Kidney (tissue), 13 donors: ENCODE measurements at regions not wholly inside any gene's neighbourhood (a gene's known extent, or its start where the extent isn't known, plus 50 kb on each side); places are given as distances from the start of the nearest gene placed in this dataset.

Experiments used
- DNase-seq, 5 donors: peaks; one replicate each; pipeline ENCODE4 v3.0.0-alpha.2; 2013 to 2020
- FAIRE-seq: peaks from 2 replicates; lab custom pipeline; 2012; peaks lifted over from hg19 to GRCh38; lab: Jason Lieb, UNC
- H3K27ac ChIP-seq, 2 donors: one replicate each; pipeline ENCODE4 v1.7.0; 2013; ENCODE audit warnings: low read depth in 2 of 2, low read length in 2 of 2, inconsistent platforms in 1 of 2
- H3K27me3 ChIP-seq: one replicate; pipeline ENCODE4 v1.7.1; 2013; ENCODE audit warnings: low read length, inconsistent platforms; ENCODE audit not compliant: control insufficient read depth, insufficient read depth
- H3K36me3 ChIP-seq, 3 donors: one replicate each; pipeline versions ENCODE4 v1.7.0 to v1.7.1; 2013; ENCODE audit warnings: low read length in 3 of 3, control low read depth in 1 of 3, inconsistent platforms in 1 of 3; ENCODE audit not compliant: insufficient read depth in 3 of 3, control insufficient read depth in 2 of 3
- H3K4me1 ChIP-seq, 3 donors: one replicate each; pipeline versions ENCODE4 v1.7.0 to v1.7.1; 2013; ENCODE audit warnings: low read length in 3 of 3, inconsistent platforms in 1 of 3, low read depth in 1 of 3; ENCODE audit not compliant: control insufficient read depth in 2 of 3, insufficient read depth in 2 of 3
- H3K4me3 ChIP-seq, 3 donors: one replicate each; pipeline versions ENCODE4 v1.7.0 to v1.8.1; 2013; ENCODE audit warnings: low read length in 3 of 3, control low read depth in 1 of 3, inconsistent platforms in 1 of 3
- H3K9ac ChIP-seq, 3 donors: one replicate each; pipeline versions ENCODE4 v1.7.0 to v1.7.1; 2013; ENCODE audit warnings: low read length in 3 of 3, control low read depth in 1 of 3, inconsistent platforms in 1 of 3
- H3K9me3 ChIP-seq, 3 donors: one replicate each; pipeline versions ENCODE4 v1.7.0 to v1.7.1; 2013; ENCODE audit warnings: low read length in 3 of 3, control low read depth in 1 of 3, inconsistent platforms in 1 of 3; ENCODE audit not compliant: control insufficient read depth in 2 of 3, insufficient read depth in 1 of 3
- intact Hi-C: fragments of 100-400 bp; cut with DNase I; formaldehyde crosslinking; loops from one replicate; pipeline ENCODE4 v1.11.1; 2022
- TF ChIP-seq, protein P1 (sequence below): IDR thresholded peaks from 3 replicates; pipeline ENCODE4 v1.5.1; 2012; ENCODE audit warnings: mild to moderate bottlenecking, moderate library complexity, borderline replicate concordance; ENCODE audit not compliant: insufficient read depth; ENCODE audit errors: extremely low read depth
- donor health status: control.
- donor health status: control.
- donor health status: control.
- donor health status: control.
- donor health status: control.
- donor health status: DM: yes; HTN: yes; CAD: no.
- donor health status: Normal renal cell carcinoma (clear cell type).

DNA sequence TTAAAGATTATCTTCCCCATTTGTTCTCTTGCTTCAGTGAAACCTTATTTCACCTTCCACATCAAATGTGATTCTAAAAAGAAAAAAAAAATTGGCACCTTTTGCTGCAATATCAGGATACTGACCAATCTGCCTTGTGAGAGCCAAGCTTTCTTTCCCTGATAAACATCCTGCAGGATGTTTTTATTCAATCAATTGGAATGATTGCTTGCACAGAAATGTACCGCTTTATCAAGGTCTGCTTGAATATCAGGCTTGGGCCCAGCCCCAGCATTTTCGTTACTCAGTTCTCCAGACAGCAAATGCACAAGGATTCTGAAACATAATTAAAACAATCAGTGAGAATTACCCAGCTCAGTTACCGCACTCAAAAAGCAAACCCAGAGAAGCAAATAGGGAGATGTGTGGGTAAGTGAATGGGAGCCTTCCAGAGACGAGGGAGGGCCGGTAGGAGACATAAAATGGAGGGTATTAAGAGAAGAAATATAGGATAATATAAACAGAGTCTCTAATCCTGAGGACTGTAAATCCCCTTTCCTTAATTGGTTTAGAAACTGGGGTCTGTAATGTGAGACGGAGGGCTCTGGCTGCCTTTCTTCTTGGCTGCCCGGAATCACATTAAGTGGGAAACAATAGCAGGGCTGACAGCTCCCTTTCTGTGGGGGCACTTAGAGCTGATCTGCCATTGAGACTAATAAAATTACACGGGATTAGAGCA is 291.8 kb downstream of the ICOS start:
- Histone ChIP-seq H3K27me3 (no peaks in the 10 kb centered on the region), H3K27ac (no peak overlapping the region), H3K4me1 (no peaks in the 10 kb centered on the region), H3K36me3 (no peaks in the 10 kb centered on the region), H3K4me3 (no peak overlapping the region), H3K9ac (no peak overlapping the region), H3K9me3 (no peaks in the 10 kb centered on the region)
- DNase-seq (peak in 4 of 5 donors; percentile 71 to 91 (median 82)), FAIRE-seq (no peak)
- intact Hi-C loops = no loop called here
- TF ChIP-seq, protein P1, sequence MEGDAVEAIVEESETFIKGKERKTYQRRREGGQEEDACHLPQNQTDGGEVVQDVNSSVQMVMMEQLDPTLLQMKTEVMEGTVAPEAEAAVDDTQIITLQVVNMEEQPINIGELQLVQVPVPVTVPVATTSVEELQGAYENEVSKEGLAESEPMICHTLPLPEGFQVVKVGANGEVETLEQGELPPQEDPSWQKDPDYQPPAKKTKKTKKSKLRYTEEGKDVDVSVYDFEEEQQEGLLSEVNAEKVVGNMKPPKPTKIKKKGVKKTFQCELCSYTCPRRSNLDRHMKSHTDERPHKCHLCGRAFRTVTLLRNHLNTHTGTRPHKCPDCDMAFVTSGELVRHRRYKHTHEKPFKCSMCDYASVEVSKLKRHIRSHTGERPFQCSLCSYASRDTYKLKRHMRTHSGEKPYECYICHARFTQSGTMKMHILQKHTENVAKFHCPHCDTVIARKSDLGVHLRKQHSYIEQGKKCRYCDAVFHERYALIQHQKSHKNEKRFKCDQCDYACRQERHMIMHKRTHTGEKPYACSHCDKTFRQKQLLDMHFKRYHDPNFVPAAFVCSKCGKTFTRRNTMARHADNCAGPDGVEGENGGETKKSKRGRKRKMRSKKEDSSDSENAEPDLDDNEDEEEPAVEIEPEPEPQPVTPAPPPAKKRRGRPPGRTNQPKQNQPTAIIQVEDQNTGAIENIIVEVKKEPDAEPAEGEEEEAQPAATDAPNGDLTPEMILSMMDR = no peak

DNA sequence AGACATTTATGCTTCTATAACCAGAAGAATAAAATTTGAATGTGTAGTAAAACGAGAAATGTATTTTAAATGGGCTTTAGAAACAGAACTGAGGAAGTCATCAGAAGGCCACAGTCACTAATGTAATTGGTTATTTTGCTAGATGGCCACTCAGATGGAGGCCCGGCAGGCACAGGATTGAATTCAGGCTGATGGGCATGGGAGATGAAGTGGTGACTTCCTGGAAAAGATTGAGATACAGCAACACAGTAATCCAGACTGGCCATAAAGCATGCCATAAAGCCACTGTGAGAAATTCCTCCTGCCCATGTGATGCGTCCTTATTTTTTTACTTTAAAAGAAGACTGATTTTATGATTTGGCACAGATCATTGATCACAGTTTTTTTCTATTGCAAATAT is 297.7 kb downstream of the ICOS start:
- no peaks in the 10 kb centered on the region for H3K27me3 ChIP-seq
- no peak for DNase-seq
- H3K27ac ChIP-seq = no peak overlapping the region
- no peaks in the 10 kb centered on the region for H3K9me3 ChIP-seq
- intact Hi-C loops = no loop called here
- TF ChIP-seq, protein P1 = no peak
- no peaks in the 10 kb centered on the region for H3K4me1 ChIP-seq
- H3K9ac ChIP-seq = no peak overlapping the region
- FAIRE-seq = no peak
- H3K36me3 ChIP-seq = no peaks in the 10 kb centered on the region
- no peak overlapping the region for H3K4me3 ChIP-seq

DNA sequence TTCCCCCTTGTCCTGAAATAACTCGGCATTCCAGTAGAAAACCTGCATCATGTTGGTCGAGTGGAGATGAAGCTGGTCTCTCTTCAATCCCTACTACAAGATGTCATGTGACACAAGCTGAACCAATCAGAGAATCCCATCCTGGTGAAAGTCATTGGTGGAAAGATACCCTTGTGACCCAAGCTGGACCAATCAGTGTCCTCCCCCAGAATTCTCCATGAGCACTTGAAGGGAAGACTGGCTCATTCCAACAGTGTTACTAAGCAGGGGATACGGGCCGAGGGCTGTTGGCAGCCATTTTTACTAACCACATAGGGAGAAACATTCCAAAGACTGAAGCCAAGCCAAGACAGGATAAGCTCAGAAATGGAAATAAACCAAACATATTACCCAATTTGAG is 298.3 kb downstream of the ICOS start:
- no peak overlapping the region for H3K27ac ChIP-seq
- TF ChIP-seq, protein P1 = no peak
- DNase-seq = no peak
- intact Hi-C loops = no loop called here
- no peaks in the 10 kb centered on the region for H3K4me1 ChIP-seq
- H3K9me3 ChIP-seq = no peaks in the 10 kb centered on the region
- no peak overlapping the region for H3K9ac ChIP-seq
- no peak overlapping the region for H3K4me3 ChIP-seq
- H3K36me3 ChIP-seq = no peaks in the 10 kb centered on the region
- no peak for FAIRE-seq
- H3K27me3 ChIP-seq = no peaks in the 10 kb centered on the region

DNA sequence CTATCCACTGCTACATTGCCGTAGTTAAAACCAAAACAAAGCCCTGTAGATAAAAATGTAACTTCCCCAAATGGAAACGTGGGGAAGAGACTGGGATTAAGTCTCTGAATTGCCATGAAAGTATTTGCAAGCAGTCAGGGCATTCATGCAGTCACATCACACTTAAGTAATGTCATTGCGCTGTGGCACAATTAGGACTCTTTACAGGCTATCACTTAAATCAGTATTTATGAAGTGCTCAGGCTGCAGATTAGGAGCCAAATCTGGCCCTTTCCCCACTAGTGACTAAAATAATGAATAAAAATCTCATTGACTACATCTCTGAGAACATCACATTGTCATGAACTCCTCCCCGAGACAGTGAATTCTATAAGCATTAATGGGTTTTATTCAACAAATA is 300.9 kb downstream of the ICOS start:
- Histone ChIP-seq H3K4me3 (no peak overlapping the region), H3K27me3 (no peaks in the 10 kb centered on the region), H3K36me3 (no peaks in the 10 kb centered on the region), H3K4me1 (no peaks in the 10 kb centered on the region), H3K9me3 (no peaks in the 10 kb centered on the region), H3K27ac (no peak overlapping the region), H3K9ac (no peak overlapping the region)
- intact Hi-C loops = no loop called here
- no peak for FAIRE-seq
- TF ChIP-seq, protein P1 = no peak
- DNase-seq = no peak
